GM12878 (cell line): ENCODE measurements at regions not wholly inside any gene's neighbourhood (a gene's known extent, or its start where the extent isn't known, plus 50 kb on each side); places are given as distances from the start of the nearest gene placed in this dataset.

Experiments
- CBX3 ChIP-seq: fragments of 200-600 bp; sonication (generic); IDR thresholded peaks from 2 replicates; pipeline ENCODE4 v1.6.1; 2016; ENCODE audit warnings: low read depth, borderline replicate concordance
- EZH2 ChIP-seq: IDR thresholded peaks from 2 replicates; pipeline ENCODE4 v1.6.1; 2012; ENCODE audit warnings: low read depth, mild to moderate bottlenecking, control low read depth, inconsistent platforms, low read length, borderline replicate concordance; ENCODE audit not compliant: control insufficient read depth
- FOS ChIP-seq: IDR thresholded peaks from 3 replicates; pipeline ENCODE4 v1.6.1; 2011; ENCODE audit warnings: borderline replicate concordance; ENCODE audit not compliant: insufficient read length; ENCODE audit errors: extremely low read depth
- HDGF ChIP-seq: fragments of 450-650 bp; IDR thresholded peaks from 2 replicates; pipeline ENCODE4 v1.6.1; 2016; ENCODE audit warnings: antibody characterized with exemption
- LARP7 ChIP-seq: fragments of 450-650 bp; IDR thresholded peaks from 2 replicates; pipeline ENCODE4 v1.6.1; 2017; ENCODE audit warnings: mild to moderate bottlenecking
- PAX5 ChIP-seq: IDR thresholded peaks from 2 replicates; pipeline ENCODE4 v1.6.1; 2011; ENCODE audit warnings: low read depth, low read length, borderline replicate concordance
- POLR2A ChIP-seq: IDR thresholded peaks from 2 replicates; pipeline ENCODE4 v1.6.1; 2011; ENCODE audit warnings: low read depth, mild to moderate bottlenecking, low read length
- POLR2AphosphoS2 ChIP-seq: IDR thresholded peaks from 2 replicates; pipeline ENCODE4 v1.6.1; 2011; ENCODE audit warnings: low read depth, mild to moderate bottlenecking, low read length, improper control_type of control experiment, moderate library complexity
- RAD21 ChIP-seq: IDR thresholded peaks from 2 replicates; pipeline ENCODE4 v1.6.1; 2011; ENCODE audit warnings: mild to moderate bottlenecking, low read depth, low read length, moderate library complexity; ENCODE audit not compliant: insufficient read depth
- SRF ChIP-seq, 2 experiments: IDR thresholded peaks; 2 replicates each; pipeline ENCODE4 v1.6.1; 2011; ENCODE audit warnings: low read depth in 2 of 2, low read length in 2 of 2, mild to moderate bottlenecking in 1 of 2, moderate library complexity in 1 of 2
- TCF12 ChIP-seq: IDR thresholded peaks from 2 replicates; pipeline ENCODE4 v1.6.1; 2011; ENCODE audit warnings: low read depth, mild to moderate bottlenecking, low read length
- ZNF274 ChIP-seq: IDR thresholded peaks from one replicate; pipeline ENCODE4 v1.8.0; 2011; ENCODE audit not compliant: insufficient read length, insufficient read depth
- TF ChIP-seq, protein P1 (sequence below): fragments of 450-650 bp; IDR thresholded peaks from 2 replicates; pipeline ENCODE4 v1.6.1; 2016; ENCODE audit warnings: mild to moderate bottlenecking, moderate library complexity, borderline replicate concordance
- TF ChIP-seq, protein P2 (sequence below), 3 experiments: IDR thresholded peaks in 2 of 3; conservative IDR thresholded peaks in 1 of 3; 2 replicates each; pipeline ENCODE4 v1.5.1; 2011; ENCODE audit warnings: low read depth in 3 of 3, low read length in 3 of 3, mild to moderate bottlenecking in 3 of 3, control low read depth in 2 of 3, moderate library complexity in 2 of 3, inconsistent platforms in 1 of 3, mixed read lengths in 1 of 3; ENCODE audit not compliant: control insufficient read depth in 2 of 3, insufficient read depth in 1 of 3; ENCODE audit errors: extremely low read depth in 1 of 3

DNA sequence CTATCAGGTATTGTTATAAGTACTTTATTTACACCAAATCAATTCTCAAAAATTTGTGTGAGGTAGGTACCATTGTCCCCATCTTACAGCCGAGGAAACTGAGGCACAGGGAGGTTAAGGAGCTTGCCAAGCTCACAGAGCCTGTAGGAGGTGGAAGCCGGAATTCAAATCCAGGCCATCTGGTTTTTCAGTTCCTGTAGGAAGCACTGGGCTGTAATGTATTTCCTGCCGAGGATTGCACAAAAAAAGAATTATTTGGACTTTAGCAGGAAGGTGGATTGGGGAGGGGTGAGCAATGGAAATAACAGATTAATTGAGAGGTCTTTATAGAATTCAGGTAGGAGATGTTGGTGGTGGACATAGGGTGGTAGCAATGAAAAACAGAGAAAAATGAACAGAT, 315.3 kb upstream of the AUTS2 start:
- TF ChIP-seq RAD21 (no peak), ZNF274 (no peak), FOS (no peak), PAX5 (no peak), POLR2A (no peak), TCF12 (no peak), CBX3 (no peak), EZH2 (no peak), SRF (IDR thresholded peaks at IDR 0.05; ENCODE audit: low read depth in 2 of 2, low read length in 2 of 2) (no peak), HDGF (no peak), LARP7 (no peak), POLR2AphosphoS2 (no peak)
- TF ChIP-seq, protein P1, sequence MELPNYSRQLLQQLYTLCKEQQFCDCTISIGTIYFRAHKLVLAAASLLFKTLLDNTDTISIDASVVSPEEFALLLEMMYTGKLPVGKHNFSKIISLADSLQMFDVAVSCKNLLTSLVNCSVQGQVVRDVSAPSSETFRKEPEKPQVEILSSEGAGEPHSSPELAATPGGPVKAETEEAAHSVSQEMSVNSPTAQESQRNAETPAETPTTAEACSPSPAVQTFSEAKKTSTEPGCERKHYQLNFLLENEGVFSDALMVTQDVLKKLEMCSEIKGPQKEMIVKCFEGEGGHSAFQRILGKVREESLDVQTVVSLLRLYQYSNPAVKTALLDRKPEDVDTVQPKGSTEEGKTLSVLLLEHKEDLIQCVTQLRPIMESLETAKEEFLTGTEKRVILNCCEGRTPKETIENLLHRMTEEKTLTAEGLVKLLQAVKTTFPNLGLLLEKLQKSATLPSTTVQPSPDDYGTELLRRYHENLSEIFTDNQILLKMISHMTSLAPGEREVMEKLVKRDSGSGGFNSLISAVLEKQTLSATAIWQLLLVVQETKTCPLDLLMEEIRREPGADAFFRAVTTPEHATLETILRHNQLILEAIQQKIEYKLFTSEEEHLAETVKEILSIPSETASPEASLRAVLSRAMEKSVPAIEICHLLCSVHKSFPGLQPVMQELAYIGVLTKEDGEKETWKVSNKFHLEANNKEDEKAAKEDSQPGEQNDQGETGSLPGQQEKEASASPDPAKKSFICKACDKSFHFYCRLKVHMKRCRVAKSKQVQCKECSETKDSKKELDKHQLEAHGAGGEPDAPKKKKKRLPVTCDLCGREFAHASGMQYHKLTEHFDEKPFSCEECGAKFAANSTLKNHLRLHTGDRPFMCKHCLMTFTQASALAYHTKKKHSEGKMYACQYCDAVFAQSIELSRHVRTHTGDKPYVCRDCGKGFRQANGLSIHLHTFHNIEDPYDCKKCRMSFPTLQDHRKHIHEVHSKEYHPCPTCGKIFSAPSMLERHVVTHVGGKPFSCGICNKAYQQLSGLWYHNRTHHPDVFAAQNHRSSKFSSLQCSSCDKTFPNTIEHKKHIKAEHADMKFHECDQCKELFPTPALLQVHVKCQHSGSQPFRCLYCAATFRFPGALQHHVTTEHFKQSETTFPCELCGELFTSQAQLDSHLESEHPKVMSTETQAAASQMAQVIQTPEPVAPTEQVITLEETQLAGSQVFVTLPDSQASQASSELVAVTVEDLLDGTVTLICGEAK, result no peak
- TF ChIP-seq, protein P2, sequence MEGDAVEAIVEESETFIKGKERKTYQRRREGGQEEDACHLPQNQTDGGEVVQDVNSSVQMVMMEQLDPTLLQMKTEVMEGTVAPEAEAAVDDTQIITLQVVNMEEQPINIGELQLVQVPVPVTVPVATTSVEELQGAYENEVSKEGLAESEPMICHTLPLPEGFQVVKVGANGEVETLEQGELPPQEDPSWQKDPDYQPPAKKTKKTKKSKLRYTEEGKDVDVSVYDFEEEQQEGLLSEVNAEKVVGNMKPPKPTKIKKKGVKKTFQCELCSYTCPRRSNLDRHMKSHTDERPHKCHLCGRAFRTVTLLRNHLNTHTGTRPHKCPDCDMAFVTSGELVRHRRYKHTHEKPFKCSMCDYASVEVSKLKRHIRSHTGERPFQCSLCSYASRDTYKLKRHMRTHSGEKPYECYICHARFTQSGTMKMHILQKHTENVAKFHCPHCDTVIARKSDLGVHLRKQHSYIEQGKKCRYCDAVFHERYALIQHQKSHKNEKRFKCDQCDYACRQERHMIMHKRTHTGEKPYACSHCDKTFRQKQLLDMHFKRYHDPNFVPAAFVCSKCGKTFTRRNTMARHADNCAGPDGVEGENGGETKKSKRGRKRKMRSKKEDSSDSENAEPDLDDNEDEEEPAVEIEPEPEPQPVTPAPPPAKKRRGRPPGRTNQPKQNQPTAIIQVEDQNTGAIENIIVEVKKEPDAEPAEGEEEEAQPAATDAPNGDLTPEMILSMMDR (IDR thresholded peaks at IDR 0.05 in 2 of 3, conservative IDR thresholded peaks at IDR 0.05 in 1 of 3; ENCODE audit: control insufficient read depth in 2 of 3, extremely low read depth in 1 of 3, insufficient read depth in 1 of 3, low read depth in 3 of 3, low read length in 3 of 3), result no peak
